Brain microvascular endothelial cell (primary cell): ENCODE measurements at regions not wholly inside any gene's neighbourhood (a gene's known extent, or its start where the extent isn't known, plus 50 kb on each side); places are given as distances from the start of the nearest gene placed in this dataset.

Source experiments
- DNase-seq: peaks from one replicate; pipeline ENCODE4 v3.0.0-alpha.2; 2020
- H3K27ac ChIP-seq: fragments of 250-450 bp; sonication (Bioruptor Pico); 2 replicates; pipeline ENCODE4 v1.5.1; 2020; ENCODE audit warnings: mild to moderate bottlenecking, moderate library complexity
- H3K27me3 ChIP-seq: fragments of 250-450 bp; sonication (Bioruptor Pico); replicated peaks from 2 replicates; pipeline ENCODE4 v1.5.1; 2020; ENCODE audit warnings: mild to moderate bottlenecking
- H3K36me3 ChIP-seq: fragments of 250-450 bp; sonication (Bioruptor Pico); replicated peaks from 2 replicates; pipeline ENCODE4 v1.5.1; 2020; ENCODE audit warnings: mild to moderate bottlenecking
- H3K4me3 ChIP-seq: 2 replicates; pipeline ENCODE4 v1.5.1; 2011; ENCODE audit warnings: low read depth, mild to moderate bottlenecking, control low read depth, low read length, moderate library complexity
- CTCF ChIP-seq: IDR thresholded peaks from 2 replicates; pipeline ENCODE4 v1.5.1; 2011; ENCODE audit warnings: low read depth, mild to moderate bottlenecking, moderate library complexity, low read length, control low read depth, inconsistent platforms; ENCODE audit errors: missing control alignments
- in situ Hi-C: cut with HindIII; loops from 2 replicates; pipeline ENCODE4 v1.10.0; 2017; ENCODE audit warnings: low sequenced_read_pairs, low pct_ligation_motif_present

DNA sequence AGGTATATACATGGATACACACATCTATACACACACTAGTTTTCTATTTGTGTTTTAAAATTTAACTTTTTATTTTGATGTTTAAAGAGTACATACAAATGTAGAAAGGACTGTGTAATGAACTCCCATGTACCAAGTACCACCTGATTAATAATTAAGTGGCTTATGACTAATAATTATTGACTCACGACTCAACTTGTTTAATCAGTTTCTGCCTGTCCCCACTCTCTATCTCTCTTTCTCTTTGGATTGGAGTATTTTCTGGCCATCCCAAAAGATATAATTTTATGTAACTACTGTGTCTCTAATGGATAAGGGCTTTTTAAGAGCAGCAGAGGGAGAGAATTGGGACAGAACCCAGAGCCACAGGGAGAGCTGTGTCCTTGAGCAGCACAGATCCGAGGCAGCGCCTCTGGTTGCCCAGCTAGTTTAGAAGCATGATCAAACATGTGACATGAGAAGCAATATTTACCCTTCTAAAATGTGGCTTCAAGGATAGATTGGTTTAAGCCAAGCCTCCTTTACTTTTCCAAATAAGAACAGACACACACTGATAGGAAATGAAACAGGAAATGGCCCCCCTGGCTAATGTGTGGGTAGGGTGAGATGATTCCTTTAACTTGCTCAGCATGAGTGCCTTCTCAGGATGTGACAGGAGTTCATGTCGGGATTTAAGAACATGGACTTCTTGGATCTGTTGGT is 81.0 kb downstream of the ERMARD start:
- Histone ChIP-seq H3K4me3 (no peak overlapping the region), H3K36me3 (no peaks in the 10 kb centered on the region), H3K27me3 (no peaks in the 10 kb centered on the region), H3K27ac (no peak overlapping the region)
- no peak for DNase-seq
- no peak for TF ChIP-seq CTCF
- in situ Hi-C loops: no loop called here

DNA sequence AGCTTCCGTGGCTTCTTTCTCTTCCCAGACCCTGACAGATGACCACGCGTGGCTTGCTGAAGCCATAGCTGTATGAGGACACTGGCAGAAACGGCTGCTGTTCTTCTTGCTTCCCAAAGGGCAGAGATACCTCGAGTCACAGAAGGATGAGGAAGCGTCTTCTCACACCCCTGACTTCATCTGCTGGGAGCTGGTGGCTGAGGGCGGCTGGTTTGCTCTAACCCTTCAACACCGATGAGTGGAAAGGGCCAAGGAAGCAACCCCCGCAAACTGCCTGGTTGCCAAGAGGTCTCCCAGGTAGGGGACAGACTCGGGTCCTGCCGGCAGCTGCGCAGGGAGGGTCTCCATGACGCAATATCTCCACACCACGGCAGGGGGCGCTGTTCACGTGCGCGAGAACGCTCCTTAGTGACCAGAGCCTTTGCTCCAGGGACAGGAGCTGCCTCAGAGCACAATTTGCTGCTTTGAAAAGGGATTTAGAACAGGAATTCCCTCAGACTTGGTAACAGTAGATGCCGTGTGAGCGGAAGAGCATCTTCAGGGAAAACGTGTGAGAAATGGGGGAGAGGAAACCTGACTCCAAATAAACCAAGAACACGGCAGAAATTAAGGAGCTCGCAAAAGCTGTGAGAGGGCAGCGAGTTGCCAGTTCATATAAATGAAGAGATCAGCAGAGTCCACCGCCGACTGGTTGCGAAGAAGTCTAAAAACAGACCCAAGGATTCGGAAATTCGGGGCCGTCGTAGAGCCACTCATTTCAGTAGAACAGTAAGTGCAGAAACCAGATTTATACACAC is 80.2 kb downstream of the ERMARD start:
- H3K36me3 ChIP-seq: no peaks in the 10 kb centered on the region
- peak; percentile 51 for DNase-seq
- in situ Hi-C loops: no loop called here
- H3K27me3 ChIP-seq: no peaks in the 10 kb centered on the region
- no peak overlapping the region for H3K27ac ChIP-seq
- H3K4me3 ChIP-seq: no peak overlapping the region
- TF ChIP-seq CTCF: peak; percentile 89
